WTC11 (cell line): ENCODE measurements at regions not wholly inside any gene's neighbourhood (a gene's known extent, or its start where the extent isn't known, plus 50 kb on each side); places are given as distances from the start of the nearest gene placed in this dataset.

Experiments
- ATAC-seq: fragments of 200-7000 bp; cut with Tn5 transposase; 2 replicates; pipeline ENCODE4 v1.10.0; 2021; ENCODE audit warnings: mild to moderate bottlenecking, moderate library complexity
- CTCF ChIA-PET: fragments of 300-600 bp; sonication (Branson Sonifier 250); formaldehyde crosslinking; loops from one replicate; lab custom pipeline; 2021; ENCODE audit warnings: antibody characterized with exemption; lab: Charles Lee
- POLR2A ChIA-PET: fragments of 350-600 bp; sonication (Branson Sonifier 250); formaldehyde crosslinking; loops from one replicate; lab custom pipeline; 2021; ENCODE audit warnings: antibody characterized with exemption; lab: Charles Lee
- DNase-seq: peaks from one replicate; pipeline ENCODE4 v3.0.0; 2021; ENCODE audit warnings: low spot score
- H3K27ac Mint-ChIP-seq: 2 replicates; pipeline ENCODE4 v1.8.0; 2021; ENCODE audit warnings: mixed read lengths
- H3K27me3 Mint-ChIP-seq: 2 replicates; pipeline ENCODE4 v1.8.0; 2021; ENCODE audit warnings: low read depth, mild to moderate bottlenecking, moderate library complexity, mixed read lengths
- H3K36me3 Mint-ChIP-seq: 2 replicates; pipeline ENCODE4 v1.8.0; 2021; ENCODE audit warnings: mixed read lengths
- H3K4me1 Mint-ChIP-seq: 2 replicates; pipeline ENCODE4 v1.8.0; 2022; ENCODE audit warnings: mixed read lengths
- H3K4me3 Mint-ChIP-seq: 2 replicates; pipeline ENCODE4 v1.8.0; 2021; ENCODE audit warnings: mild to moderate bottlenecking, moderate library complexity, mixed read lengths
- H3K9me3 Mint-ChIP-seq: 2 replicates; pipeline ENCODE4 v1.8.0; 2021; ENCODE audit warnings: mixed read lengths
- CREB1 ChIP-seq: sonication (generic); formaldehyde crosslinking; IDR thresholded peaks from 2 replicates; pipeline ENCODE4 v1.8.0; 2023; ENCODE audit warnings: mild to moderate bottlenecking, missing genetic modification reagents
- ESRRA ChIP-seq: sonication (generic); formaldehyde crosslinking; IDR thresholded peaks from 2 replicates; pipeline ENCODE4 v1.8.1; 2022; ENCODE audit warnings: mild to moderate bottlenecking, missing genetic modification reagents, borderline replicate concordance
- MXD4 ChIP-seq: fragments of 250-450 bp; sonication (Bioruptor Pico); IDR thresholded peaks from 2 replicates; pipeline ENCODE4 v1.8.0; 2021; ENCODE audit warnings: mild to moderate bottlenecking, moderate library complexity, borderline replicate concordance
- NFATC4 ChIP-seq: fragments of 250-450 bp; sonication (Bioruptor Pico); IDR thresholded peaks from 2 replicates; pipeline ENCODE4 v1.9.0; 2021; ENCODE audit warnings: mild to moderate bottlenecking
- NR3C1 ChIP-seq: sonication (generic); formaldehyde crosslinking; conservative IDR thresholded peaks from 2 replicates; pipeline ENCODE4 v1.8.1; 2023; ENCODE audit warnings: low read depth, mild to moderate bottlenecking, missing genetic modification reagents
- PRRX2 ChIP-seq: fragments of 250-450 bp; sonication (Bioruptor Pico); IDR thresholded peaks from 2 replicates; pipeline ENCODE4 v1.8.0; 2021; ENCODE audit warnings: mild to moderate bottlenecking
- STAT6 ChIP-seq: sonication (generic); formaldehyde crosslinking; conservative IDR thresholded peaks from 2 replicates; pipeline ENCODE4 v1.8.1; 2023; ENCODE audit warnings: mild to moderate bottlenecking, low read depth, missing genetic modification reagents, moderate library complexity
- TCF7 ChIP-seq: sonication (generic); formaldehyde crosslinking; IDR thresholded peaks from 2 replicates; pipeline ENCODE4 v1.8.0; 2022; ENCODE audit warnings: mild to moderate bottlenecking, low read depth, missing genetic modification reagents, moderate library complexity
- ZNF532 ChIP-seq: fragments of 250-450 bp; sonication (Bioruptor Pico); IDR thresholded peaks from 2 replicates; pipeline ENCODE4 v1.9.0; 2021; ENCODE audit warnings: mild to moderate bottlenecking, borderline replicate concordance
- TF ChIP-seq, protein P1 (sequence below): fragments of 250-450 bp; sonication (Bioruptor Pico); IDR thresholded peaks from 2 replicates; pipeline ENCODE4 v1.9.0; 2021; ENCODE audit warnings: mild to moderate bottlenecking
- TF ChIP-seq, protein P2 (sequence below): sonication (generic); formaldehyde crosslinking; IDR thresholded peaks from 2 replicates; pipeline ENCODE4 v1.8.1; 2022; ENCODE audit warnings: low read depth, mild to moderate bottlenecking, moderate library complexity, missing genetic modification reagents, borderline replicate concordance
- TF ChIP-seq, protein P3 (sequence below): sonication (generic); formaldehyde crosslinking; IDR thresholded peaks from 2 replicates; pipeline ENCODE4 v1.8.1; 2022; ENCODE audit warnings: missing genetic modification reagents, borderline replicate concordance
- TF ChIP-seq, protein P4 (sequence below): sonication (generic); formaldehyde crosslinking; IDR thresholded peaks from 2 replicates; pipeline ENCODE4 v1.8.1; 2023; ENCODE audit warnings: mild to moderate bottlenecking, missing genetic modification reagents

- H3K4me3 Mint-ChIP-seq: no peak overlapping the region
- ChIA-PET POLR2A (no interaction called here), CTCF (no interaction called here)
These were observed 1560.4 kb upstream of the TENM3 start for GRCh38 chr4:180682776-180683175.

DNA sequence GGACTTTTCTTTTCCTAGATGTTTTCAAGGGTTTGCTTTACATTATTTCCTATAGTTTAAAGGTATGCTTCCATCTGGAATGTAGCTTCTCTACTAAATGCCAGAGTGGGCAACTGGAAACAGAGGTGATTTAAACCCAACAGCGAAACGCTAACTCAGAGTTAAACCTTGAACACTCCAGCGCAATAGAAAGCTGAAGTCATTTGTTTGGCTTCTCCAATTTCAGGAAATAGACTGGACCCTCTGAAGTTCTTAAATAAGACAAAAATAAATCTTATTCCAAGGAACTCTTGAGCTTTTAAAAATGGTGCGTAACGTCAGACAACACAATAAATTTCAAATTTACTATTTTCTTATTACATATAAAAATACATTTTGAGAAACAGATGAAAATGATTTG, 1560.0 kb upstream of the TENM3 start:
- CTCF ChIA-PET: interaction anchor here (0.7 kb wide), 1 partner anchor 89 kb away, joined by 3 read pairs; no protein-coding TSS in a partner anchor
- Mint-ChIP-seq H3K27me3 (no peaks in the 10 kb centered on the region), H3K36me3 (no peaks in the 10 kb centered on the region), H3K4me1 (peaks cover 9% of the 10 kb centered on the region), H3K9me3 (no peaks in the 10 kb centered on the region), H3K27ac (no peak overlapping the region), H3K4me3 (no peak overlapping the region)
- DNase-seq (no peak), ATAC-seq (no peak)
- POLR2A ChIA-PET: no interaction called here
- TF ChIP-seq, protein P1, sequence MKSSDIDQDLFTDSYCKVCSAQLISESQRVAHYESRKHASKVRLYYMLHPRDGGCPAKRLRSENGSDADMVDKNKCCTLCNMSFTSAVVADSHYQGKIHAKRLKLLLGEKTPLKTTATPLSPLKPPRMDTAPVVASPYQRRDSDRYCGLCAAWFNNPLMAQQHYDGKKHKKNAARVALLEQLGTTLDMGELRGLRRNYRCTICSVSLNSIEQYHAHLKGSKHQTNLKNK (CRISPR knock-in tag): no peak
- TF ChIP-seq TCF7 (no peak), STAT6 (no peak), PRRX2 (CRISPR knock-in tag) (no peak), MXD4 (CRISPR knock-in tag) (no peak), ZNF532 (no peak), NR3C1 (CRISPR knock-in tag) (no peak), NFATC4 (CRISPR knock-in tag) (no peak), CREB1 (CRISPR knock-in tag) (no peak), ESRRA (CRISPR knock-in tag) (no peak)
- TF ChIP-seq, protein P2, sequence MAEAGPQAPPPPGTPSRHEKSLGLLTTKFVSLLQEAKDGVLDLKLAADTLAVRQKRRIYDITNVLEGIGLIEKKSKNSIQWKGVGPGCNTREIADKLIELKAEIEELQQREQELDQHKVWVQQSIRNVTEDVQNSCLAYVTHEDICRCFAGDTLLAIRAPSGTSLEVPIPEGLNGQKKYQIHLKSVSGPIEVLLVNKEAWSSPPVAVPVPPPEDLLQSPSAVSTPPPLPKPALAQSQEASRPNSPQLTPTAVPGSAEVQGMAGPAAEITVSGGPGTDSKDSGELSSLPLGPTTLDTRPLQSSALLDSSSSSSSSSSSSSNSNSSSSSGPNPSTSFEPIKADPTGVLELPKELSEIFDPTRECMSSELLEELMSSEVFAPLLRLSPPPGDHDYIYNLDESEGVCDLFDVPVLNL (CRISPR knock-in tag): no peak

More at GRCh38 chr4:180682776-180683175, 1560.4 kb upstream of the TENM3 start:
- Mint-ChIP-seq H3K4me1 (peaks cover 8% of the 10 kb centered on the region), H3K27me3 (no peaks in the 10 kb centered on the region), H3K36me3 (no peaks in the 10 kb centered on the region), H3K9me3 (no peaks in the 10 kb centered on the region), H3K27ac (no peak overlapping the region)
- TF ChIP-seq, protein P3, sequence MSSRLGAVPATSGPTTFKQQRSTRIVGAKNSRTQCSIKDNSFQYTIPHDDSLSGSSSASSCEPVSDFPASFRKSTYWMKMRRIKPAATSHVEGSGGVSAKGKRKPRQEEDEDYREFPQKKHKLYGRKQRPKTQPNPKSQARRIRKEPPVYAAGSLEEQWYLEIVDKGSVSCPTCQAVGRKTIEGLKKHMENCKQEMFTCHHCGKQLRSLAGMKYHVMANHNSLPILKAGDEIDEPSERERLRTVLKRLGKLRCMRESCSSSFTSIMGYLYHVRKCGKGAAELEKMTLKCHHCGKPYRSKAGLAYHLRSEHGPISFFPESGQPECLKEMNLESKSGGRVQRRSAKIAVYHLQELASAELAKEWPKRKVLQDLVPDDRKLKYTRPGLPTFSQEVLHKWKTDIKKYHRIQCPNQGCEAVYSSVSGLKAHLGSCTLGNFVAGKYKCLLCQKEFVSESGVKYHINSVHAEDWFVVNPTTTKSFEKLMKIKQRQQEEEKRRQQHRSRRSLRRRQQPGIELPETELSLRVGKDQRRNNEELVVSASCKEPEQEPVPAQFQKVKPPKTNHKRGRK (CRISPR knock-in tag): no peak
- TF ChIP-seq, protein P4, sequence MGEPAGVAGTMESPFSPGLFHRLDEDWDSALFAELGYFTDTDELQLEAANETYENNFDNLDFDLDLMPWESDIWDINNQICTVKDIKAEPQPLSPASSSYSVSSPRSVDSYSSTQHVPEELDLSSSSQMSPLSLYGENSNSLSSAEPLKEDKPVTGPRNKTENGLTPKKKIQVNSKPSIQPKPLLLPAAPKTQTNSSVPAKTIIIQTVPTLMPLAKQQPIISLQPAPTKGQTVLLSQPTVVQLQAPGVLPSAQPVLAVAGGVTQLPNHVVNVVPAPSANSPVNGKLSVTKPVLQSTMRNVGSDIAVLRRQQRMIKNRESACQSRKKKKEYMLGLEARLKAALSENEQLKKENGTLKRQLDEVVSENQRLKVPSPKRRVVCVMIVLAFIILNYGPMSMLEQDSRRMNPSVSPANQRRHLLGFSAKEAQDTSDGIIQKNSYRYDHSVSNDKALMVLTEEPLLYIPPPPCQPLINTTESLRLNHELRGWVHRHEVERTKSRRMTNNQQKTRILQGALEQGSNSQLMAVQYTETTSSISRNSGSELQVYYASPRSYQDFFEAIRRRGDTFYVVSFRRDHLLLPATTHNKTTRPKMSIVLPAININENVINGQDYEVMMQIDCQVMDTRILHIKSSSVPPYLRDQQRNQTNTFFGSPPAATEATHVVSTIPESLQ (CRISPR knock-in tag): no peak
- ATAC-seq (no peak), DNase-seq (no peak)
